Psoas muscle (tissue), 7 donors: ENCODE measurements at regions not wholly inside any gene's neighbourhood (a gene's known extent, or its start where the extent isn't known, plus 50 kb on each side); places are given as distances from the start of the nearest gene placed in this dataset.

ENCODE experiments used
- ATAC-seq, 4 donors: fragments of 200-7000 bp; cut with Tn5 transposase; one replicate each; pipeline ENCODE4 v1.9.1; 2020; ENCODE audit warnings: moderate library complexity in 3 of 4, mild to moderate bottlenecking in 2 of 4
- DNase-seq, 2 donors: peaks; one replicate each; pipeline ENCODE4 v3.0.0-alpha.2; 2020
- H3K27ac ChIP-seq: fragments of 200-600 bp; one replicate; pipeline ENCODE4 v1.8.0; 2022
- H3K27me3 ChIP-seq, 3 donors: fragments of 200-600 bp in 1 of 3; one replicate each; pipeline versions ENCODE4 v1.6.1 to v1.8.0; 2013 to 2022; ENCODE audit warnings: low read length in 2 of 3, mild to moderate bottlenecking in 2 of 3, moderate library complexity in 1 of 3; ENCODE audit not compliant: insufficient read depth in 3 of 3
- H3K36me3 ChIP-seq, 2 donors: fragments of 200-600 bp in 1 of 2; one replicate each; pipeline versions ENCODE4 v1.6.1 to v1.8.0; 2013 to 2022; ENCODE audit warnings: low read depth in 1 of 2, mild to moderate bottlenecking in 1 of 2, moderate library complexity in 1 of 2; ENCODE audit not compliant: insufficient read depth in 1 of 2
- H3K4me1 ChIP-seq: fragments of 200-600 bp; one replicate; pipeline ENCODE4 v1.8.0; 2022
- H3K4me3 ChIP-seq: fragments of 200-600 bp; one replicate; pipeline ENCODE4 v1.8.0; 2022; ENCODE audit warnings: mild to moderate bottlenecking
- H3K9me3 ChIP-seq: fragments of 200-600 bp; one replicate; pipeline ENCODE4 v1.8.0; 2022
- CTCF ChIP-seq: fragments of 200-600 bp; IDR thresholded peaks from one replicate; pipeline ENCODE4 v1.8.0; 2022; ENCODE audit warnings: antibody characterized with exemption
- WGBS, 3 donors: extraction: QIAGEN DNeasy Blood & Tissue Kit; methylation state at CpG; one replicate each; pipeline versions ENCODE4 v1.1.6 to v1.1.7; 2013; 5-methylcytosine and 5-hydroxymethylcytosine counted together
- intact Hi-C, 2 donors: fragments of 100-400 bp; cut with DNase I; formaldehyde crosslinking; loops; one replicate each; pipeline versions ENCODE4 v1.11.0 to v1.14.2; 2022
- donor health status: healthy with polysubstance abuse.
- donor health status: DM: no; HTN: no; CAD: no; lungs with moderate emphysema.
- donor health status: Bipolar disorder and iron deficiency.
- donor health status: healthy.
- donor health status: DM: yes; HTN: yes; CAD: no.
- donor health status: DM: no; HTN: no; CAD: no.
- donor health status: DM: yes; HTN: yes; CAD: no.

DNA sequence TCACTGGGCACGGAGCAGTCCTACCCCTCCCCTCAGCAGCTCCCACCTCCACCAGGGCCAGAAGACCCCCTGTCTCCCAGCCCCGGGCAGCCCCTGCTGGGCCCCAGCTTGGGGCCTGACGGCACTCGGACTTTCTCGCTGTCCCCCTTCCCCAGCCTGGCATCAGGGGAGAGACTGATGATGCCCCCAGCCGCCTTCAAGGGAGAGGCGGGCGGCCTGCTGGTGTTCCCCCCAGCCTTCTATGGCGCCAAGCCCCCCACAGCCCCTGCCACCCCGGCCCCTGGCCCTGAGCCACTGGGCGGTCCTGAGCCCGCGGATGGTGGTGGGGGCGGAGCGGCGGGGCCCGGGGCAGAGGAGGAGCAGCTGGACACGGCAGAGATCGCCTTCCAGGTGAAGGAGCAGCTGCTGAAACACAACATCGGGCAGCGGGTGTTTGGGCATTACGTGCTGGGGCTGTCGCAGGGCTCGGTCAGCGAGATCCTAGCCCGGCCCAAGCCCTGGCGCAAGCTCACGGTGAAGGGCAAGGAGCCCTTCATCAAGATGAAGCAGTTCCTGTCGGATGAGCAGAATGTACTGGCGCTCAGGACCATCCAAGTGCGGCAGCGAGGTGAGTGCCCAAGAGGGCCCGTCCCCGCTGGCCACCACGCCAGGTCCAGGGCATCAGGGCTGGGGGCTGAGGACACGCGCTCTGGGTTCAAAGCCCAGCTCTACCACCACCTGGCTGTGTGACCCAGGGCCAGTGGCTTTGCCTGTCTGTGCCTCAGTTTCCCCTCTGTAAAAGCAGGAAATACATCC lies 58.6 kb downstream of the PHETA1 start:
- Histone ChIP-seq H3K27me3 (peaks cover 0 to 6% (median 2%) of the 10 kb centered on the region in 3 donors), H3K27ac (no peak overlapping the region), H3K9me3 (peaks cover 12% of the 10 kb centered on the region), H3K4me1 (no peaks in the 10 kb centered on the region), H3K4me3 (no peak overlapping the region), H3K36me3 (no peaks in the 10 kb centered on the region)
- no peak for TF ChIP-seq CTCF
- no peak for DNase-seq
- ATAC-seq = no peak
- intact Hi-C loops = loop anchor here (5.0 to 10.0 kb wide), 4 partner anchors 288 to 855 kb away; partner anchors contain the start of gene ARPC3 (in 1 of the 2)
- WGBS, 3 donors = 61% methylated on average over 36 to 37 of the region's 37 CpGs

- intact Hi-C loops = no loop called here
- no peak for ATAC-seq
- peaks cover 0 to 6% (median 2%) of the 10 kb centered on the region in 3 donors for H3K27me3 ChIP-seq
- DNase-seq = no peak
- H3K36me3 ChIP-seq = no peaks in the 10 kb centered on the region
- no peaks in the 10 kb centered on the region for H3K4me1 ChIP-seq
- peaks cover 19% of the 10 kb centered on the region for H3K9me3 ChIP-seq
- no peak for TF ChIP-seq CTCF
- WGBS, 3 donors = 55 to 75% (median 59%) methylated on average over 3 of the region's 3 CpGs
- no peak overlapping the region for H3K4me3 ChIP-seq
- no peak overlapping the region for H3K27ac ChIP-seq
These were observed 59.3 kb downstream of the PHETA1 start for GRCh38 chr12:111309584-111309983.

DNA sequence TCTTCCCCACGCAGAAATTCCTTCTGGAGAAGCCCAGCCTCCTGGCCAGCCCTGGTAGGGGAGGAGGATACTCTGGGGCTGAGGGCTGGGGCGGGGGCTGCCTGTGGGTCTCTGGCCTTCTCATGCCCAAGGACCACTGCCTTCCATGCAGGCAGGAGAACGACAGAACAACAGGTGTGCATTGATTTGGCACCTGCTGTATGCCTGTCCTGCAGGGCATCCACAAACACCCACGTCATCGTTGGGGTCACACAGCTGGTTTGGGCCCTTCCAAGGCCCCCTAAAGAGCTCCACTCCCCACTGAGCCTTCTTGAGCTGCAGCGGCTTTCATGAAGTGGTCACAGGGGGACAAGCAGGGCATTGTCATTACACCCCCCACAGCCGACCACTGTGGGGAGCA lies 60.4 kb downstream of the PHETA1 start:
- no peaks in the 10 kb centered on the region for H3K4me1 ChIP-seq
- H3K27ac ChIP-seq = no peak overlapping the region
- H3K36me3 ChIP-seq = no peaks in the 10 kb centered on the region
- no peak for ATAC-seq
- whole genome bisulfite sequencing, 3 donors = 66 to 70% (median 69%) methylated on average over 7 of the region's 7 CpGs
- no peak for TF ChIP-seq CTCF
- peaks cover 26% of the 10 kb centered on the region for H3K9me3 ChIP-seq
- peaks cover 0 to 6% (median 3%) of the 10 kb centered on the region in 3 donors for H3K27me3 ChIP-seq
- intact Hi-C loops = no loop called here
- H3K4me3 ChIP-seq = no peak overlapping the region
- no peak for DNase-seq

DNA sequence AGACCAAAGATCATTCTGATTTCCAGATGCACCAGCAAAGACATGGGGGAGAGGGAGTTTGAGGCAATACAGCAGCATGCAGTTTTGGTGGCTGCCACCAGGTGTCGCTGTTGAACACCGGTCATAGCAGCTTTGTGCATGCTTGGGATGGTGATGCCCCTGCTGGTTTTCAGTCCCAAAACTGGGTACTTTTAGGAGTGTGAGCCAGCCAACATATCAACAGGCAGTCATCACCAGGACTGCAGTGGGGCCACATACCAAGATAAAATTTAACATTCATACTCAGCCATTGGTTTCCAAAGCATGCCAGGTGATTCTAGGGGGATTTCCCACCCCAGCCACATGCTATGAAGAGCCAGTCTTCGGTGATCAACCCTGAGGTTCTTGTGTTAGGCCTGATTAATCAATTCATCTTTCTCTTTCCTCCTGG lies 64.2 kb downstream of the PHETA1 start:
- no peaks in the 10 kb centered on the region for H3K36me3 ChIP-seq
- no peak for DNase-seq
- no peak overlapping the region for H3K27ac ChIP-seq
- intact Hi-C loops = no loop called here
- ATAC-seq = no peak
- no peaks in the 10 kb centered on the region for H3K4me1 ChIP-seq
- H3K4me3 ChIP-seq = no peak overlapping the region
- TF ChIP-seq CTCF = peak; percentile 46
- 48 to 51% (median 48%) methylated on average over 3 of the region's 3 CpGs for WGBS, 3 donors
- peaks cover 0 to 3% (median 0%) of the 10 kb centered on the region in 3 donors for H3K27me3 ChIP-seq
- peaks cover 27% of the 10 kb centered on the region for H3K9me3 ChIP-seq
